Nephron progenitor cell (in vitro differentiated cells): ENCODE measurements at regions not wholly inside any gene's neighbourhood (a gene's known extent, or its start where the extent isn't known, plus 50 kb on each side); places are given as distances from the start of the nearest gene placed in this dataset.

Experiments
- DNase-seq: peaks from one replicate; pipeline ENCODE4 v3.0.0; 2021
- H3K27ac Mint-ChIP-seq: 2 replicates; pipeline ENCODE4 v1.8.0; 2021; ENCODE audit warnings: mild to moderate bottlenecking, moderate library complexity, mixed read lengths
- H3K27me3 Mint-ChIP-seq: 2 replicates; pipeline ENCODE4 v1.8.0; 2021; ENCODE audit warnings: mild to moderate bottlenecking, low read depth, mixed read lengths; ENCODE audit not compliant: poor library complexity
- H3K36me3 Mint-ChIP-seq: 2 replicates; pipeline ENCODE4 v1.8.0; 2021; ENCODE audit warnings: low read depth, mixed read lengths
- H3K4me1 Mint-ChIP-seq: 2 replicates; pipeline ENCODE4 v1.8.0; 2021; ENCODE audit warnings: mixed read lengths
- H3K4me3 Mint-ChIP-seq: 2 replicates; pipeline ENCODE4 v1.8.0; 2021; ENCODE audit warnings: mild to moderate bottlenecking, moderate library complexity, mixed read lengths
- H3K9me3 Mint-ChIP-seq: 2 replicates; pipeline ENCODE4 v1.8.0; 2021; ENCODE audit warnings: mild to moderate bottlenecking, moderate library complexity, mixed read lengths
- TF ChIP-seq, protein P1 (sequence below): fragments of 200-600 bp; sonication (generic); IDR thresholded peaks from 2 replicates; pipeline ENCODE4 v1.5.0; 2021; ENCODE audit warnings: antibody characterized with exemption

- no peak overlapping the region for H3K4me3 Mint-ChIP-seq
- TF ChIP-seq, protein P1, sequence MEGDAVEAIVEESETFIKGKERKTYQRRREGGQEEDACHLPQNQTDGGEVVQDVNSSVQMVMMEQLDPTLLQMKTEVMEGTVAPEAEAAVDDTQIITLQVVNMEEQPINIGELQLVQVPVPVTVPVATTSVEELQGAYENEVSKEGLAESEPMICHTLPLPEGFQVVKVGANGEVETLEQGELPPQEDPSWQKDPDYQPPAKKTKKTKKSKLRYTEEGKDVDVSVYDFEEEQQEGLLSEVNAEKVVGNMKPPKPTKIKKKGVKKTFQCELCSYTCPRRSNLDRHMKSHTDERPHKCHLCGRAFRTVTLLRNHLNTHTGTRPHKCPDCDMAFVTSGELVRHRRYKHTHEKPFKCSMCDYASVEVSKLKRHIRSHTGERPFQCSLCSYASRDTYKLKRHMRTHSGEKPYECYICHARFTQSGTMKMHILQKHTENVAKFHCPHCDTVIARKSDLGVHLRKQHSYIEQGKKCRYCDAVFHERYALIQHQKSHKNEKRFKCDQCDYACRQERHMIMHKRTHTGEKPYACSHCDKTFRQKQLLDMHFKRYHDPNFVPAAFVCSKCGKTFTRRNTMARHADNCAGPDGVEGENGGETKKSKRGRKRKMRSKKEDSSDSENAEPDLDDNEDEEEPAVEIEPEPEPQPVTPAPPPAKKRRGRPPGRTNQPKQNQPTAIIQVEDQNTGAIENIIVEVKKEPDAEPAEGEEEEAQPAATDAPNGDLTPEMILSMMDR = no peak
- H3K9me3 Mint-ChIP-seq = no peaks in the 10 kb centered on the region
- peaks cover 10% of the 10 kb centered on the region for H3K27me3 Mint-ChIP-seq
- no peaks in the 10 kb centered on the region for H3K36me3 Mint-ChIP-seq
- H3K4me1 Mint-ChIP-seq = peaks cover 22% of the 10 kb centered on the region
- H3K27ac Mint-ChIP-seq = no peak overlapping the region
- no peak for DNase-seq
Measured at GRCh38 chr2:118618279-118618678, 229.2 kb downstream of the EN1 start.

GRCh38 chr2:118616432-118616831, 231.0 kb downstream of the EN1 start:
- H3K27ac Mint-ChIP-seq = no peak overlapping the region
- peaks cover 11% of the 10 kb centered on the region for H3K27me3 Mint-ChIP-seq
- H3K4me3 Mint-ChIP-seq = no peak overlapping the region
- no peaks in the 10 kb centered on the region for H3K36me3 Mint-ChIP-seq
- no peak for DNase-seq
- TF ChIP-seq, protein P1 = no peak
- H3K9me3 Mint-ChIP-seq = no peaks in the 10 kb centered on the region
- peaks cover 17% of the 10 kb centered on the region for H3K4me1 Mint-ChIP-seq

DNA sequence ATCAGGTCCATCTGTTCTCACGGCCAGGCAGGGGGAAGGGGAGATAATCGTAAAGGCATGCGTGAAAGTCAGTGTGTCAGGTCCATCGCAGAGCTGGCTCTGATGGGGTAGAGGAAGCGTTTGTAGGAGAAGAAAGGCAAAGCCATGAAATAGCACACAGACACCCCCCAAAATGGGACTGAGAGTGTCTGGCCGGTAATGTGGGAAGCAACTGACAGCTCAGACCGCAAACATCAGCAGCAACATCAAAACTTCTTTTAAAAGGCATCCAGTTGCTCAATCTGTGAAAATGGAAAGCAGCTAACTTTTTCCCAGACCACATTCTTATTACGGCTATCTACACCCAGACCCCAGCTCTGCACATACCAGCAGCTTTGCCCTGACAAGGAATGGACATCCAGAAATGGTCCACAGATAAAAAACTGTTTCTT, 232.6 kb downstream of the EN1 start:
- Mint-ChIP-seq H3K4me1 (peaks cover 17% of the 10 kb centered on the region), H3K27ac (no peak overlapping the region), H3K9me3 (peaks cover 8% of the 10 kb centered on the region), H3K27me3 (peaks cover 11% of the 10 kb centered on the region), H3K4me3 (peak overlapping the region; percentile 7), H3K36me3 (no peaks in the 10 kb centered on the region)
- TF ChIP-seq, protein P1 = no peak
- DNase-seq = no peak

- TF ChIP-seq, protein P1 = no peak
- Mint-ChIP-seq H3K4me1 (peaks cover 17% of the 10 kb centered on the region), H3K4me3 (no peak overlapping the region), H3K36me3 (no peaks in the 10 kb centered on the region), H3K27me3 (peaks cover 13% of the 10 kb centered on the region), H3K27ac (no peak overlapping the region), H3K9me3 (peaks cover 13% of the 10 kb centered on the region)
- DNase-seq = no peak
Measured at GRCh38 chr2:118613737-118614136, 233.7 kb downstream of the EN1 start.

- H3K27ac Mint-ChIP-seq = no peak overlapping the region
- no peak overlapping the region for H3K4me3 Mint-ChIP-seq
- TF ChIP-seq, protein P1 = no peak
- DNase-seq = no peak
- no peaks in the 10 kb centered on the region for H3K36me3 Mint-ChIP-seq
- H3K27me3 Mint-ChIP-seq = peaks cover 16% of the 10 kb centered on the region
- H3K4me1 Mint-ChIP-seq = peaks cover 17% of the 10 kb centered on the region
- peaks cover 13% of the 10 kb centered on the region for H3K9me3 Mint-ChIP-seq
Measured at GRCh38 chr2:118611691-118612090, 235.8 kb downstream of the EN1 start.

DNA sequence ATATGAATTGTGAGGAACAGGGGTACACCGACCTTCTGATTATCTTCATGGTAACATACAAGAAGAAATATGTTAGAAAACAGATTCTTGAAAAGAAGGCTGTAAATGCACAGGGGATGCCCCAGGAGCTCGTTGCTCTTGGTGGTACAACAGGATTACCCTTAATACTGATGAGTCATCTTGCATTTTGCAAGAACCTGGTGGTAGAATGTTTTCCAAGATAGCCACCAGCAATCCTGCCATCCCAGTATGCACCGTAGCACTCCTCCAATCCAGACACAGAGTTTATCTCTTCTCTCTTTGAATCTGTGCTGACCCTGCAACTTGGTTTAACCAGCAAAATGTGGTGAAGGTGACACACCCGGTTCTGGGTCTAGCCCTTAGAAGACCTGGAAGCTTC, 238.3 kb downstream of the EN1 start:
- peaks cover 19% of the 10 kb centered on the region for H3K27me3 Mint-ChIP-seq
- no peaks in the 10 kb centered on the region for H3K36me3 Mint-ChIP-seq
- TF ChIP-seq, protein P1 = no peak
- DNase-seq = no peak
- H3K4me3 Mint-ChIP-seq = no peak overlapping the region
- no peak overlapping the region for H3K27ac Mint-ChIP-seq
- H3K4me1 Mint-ChIP-seq = peaks cover 8% of the 10 kb centered on the region
- H3K9me3 Mint-ChIP-seq = peaks cover 13% of the 10 kb centered on the region
